Vagina (tissue), 2 donors: ENCODE measurements at regions not wholly inside any gene's neighbourhood (a gene's known extent, or its start where the extent isn't known, plus 50 kb on each side); places are given as distances from the start of the nearest gene placed in this dataset.

Source experiments
- POLR2A ChIP-seq, 2 donors: fragments of 450-650 bp; IDR thresholded peaks; one replicate each; pipeline ENCODE4 v1.6.1; 2017; ENCODE audit warnings: antibody characterized with exemption in 2 of 2, mild to moderate bottlenecking in 2 of 2, moderate library complexity in 2 of 2
- TF ChIP-seq, protein P1 (sequence below), 3 experiments: fragments of 450-650 bp in 2 of 3; fragments of 200-600 bp in 1 of 3; sonication (generic) in 1 of 3; IDR thresholded peaks; one replicate each; pipeline ENCODE4 v1.5.1; 2017 to 2019; ENCODE audit warnings: antibody characterized with exemption in 3 of 3, mild to moderate bottlenecking in 2 of 3, moderate library complexity in 2 of 3

DNA sequence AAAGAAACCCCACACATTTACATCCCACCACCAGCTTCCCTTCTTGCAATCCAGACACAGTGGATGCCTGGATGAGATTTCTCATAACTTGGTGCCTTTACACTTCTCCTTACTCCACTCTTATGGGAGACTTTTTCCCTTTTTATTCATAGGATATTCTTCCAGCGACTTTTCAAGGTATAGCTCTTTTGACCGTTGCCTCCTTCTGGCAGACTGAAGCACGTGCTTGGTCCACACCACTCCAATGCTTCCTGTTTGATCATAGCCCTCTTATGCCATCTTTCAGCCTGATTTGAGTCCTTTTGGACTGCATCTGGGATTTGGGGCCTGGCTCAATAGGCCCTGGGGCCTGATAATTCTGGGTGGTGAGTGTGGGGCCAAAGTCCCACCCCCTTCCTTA is 87.7 kb downstream of the ERCC5 start:
- TF ChIP-seq, protein P1, sequence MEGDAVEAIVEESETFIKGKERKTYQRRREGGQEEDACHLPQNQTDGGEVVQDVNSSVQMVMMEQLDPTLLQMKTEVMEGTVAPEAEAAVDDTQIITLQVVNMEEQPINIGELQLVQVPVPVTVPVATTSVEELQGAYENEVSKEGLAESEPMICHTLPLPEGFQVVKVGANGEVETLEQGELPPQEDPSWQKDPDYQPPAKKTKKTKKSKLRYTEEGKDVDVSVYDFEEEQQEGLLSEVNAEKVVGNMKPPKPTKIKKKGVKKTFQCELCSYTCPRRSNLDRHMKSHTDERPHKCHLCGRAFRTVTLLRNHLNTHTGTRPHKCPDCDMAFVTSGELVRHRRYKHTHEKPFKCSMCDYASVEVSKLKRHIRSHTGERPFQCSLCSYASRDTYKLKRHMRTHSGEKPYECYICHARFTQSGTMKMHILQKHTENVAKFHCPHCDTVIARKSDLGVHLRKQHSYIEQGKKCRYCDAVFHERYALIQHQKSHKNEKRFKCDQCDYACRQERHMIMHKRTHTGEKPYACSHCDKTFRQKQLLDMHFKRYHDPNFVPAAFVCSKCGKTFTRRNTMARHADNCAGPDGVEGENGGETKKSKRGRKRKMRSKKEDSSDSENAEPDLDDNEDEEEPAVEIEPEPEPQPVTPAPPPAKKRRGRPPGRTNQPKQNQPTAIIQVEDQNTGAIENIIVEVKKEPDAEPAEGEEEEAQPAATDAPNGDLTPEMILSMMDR (IDR thresholded peaks at IDR 0.05) = no peak
- no peak for TF ChIP-seq POLR2A (IDR thresholded peaks at IDR 0.05)
